ENCODE measurements at regions not wholly inside any gene's neighbourhood (a gene's known extent, or its start where the extent isn't known, plus 50 kb on each side); places are given as distances from the start of the nearest gene placed in this dataset.

DNA sequence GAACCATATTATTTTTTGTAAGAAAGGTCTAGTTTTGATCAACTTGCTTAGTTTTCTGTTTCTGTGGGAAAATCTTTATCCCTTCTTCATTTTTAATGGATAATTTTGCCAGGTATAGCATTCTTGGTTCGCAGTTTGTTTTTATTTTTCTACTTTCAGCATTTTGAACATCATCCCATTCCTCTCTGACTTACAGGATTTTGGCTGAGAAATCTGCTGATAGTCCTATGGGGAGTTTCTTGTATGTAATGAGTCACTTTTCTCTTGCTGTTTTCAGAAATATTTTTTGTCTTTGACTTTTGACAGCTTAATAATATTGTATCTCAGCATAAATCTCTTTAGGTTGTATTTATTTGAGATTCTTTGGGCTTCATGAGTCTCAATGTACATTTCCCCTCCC lies 389.1 kb downstream of the PBX1 start:
- no peak for TF ChIP-seq TAF1 (IDR thresholded peaks at IDR 0.05; ENCODE audit: low read depth, low read length)
- TF ChIP-seq POLR2AphosphoS5 (IDR thresholded peaks at IDR 0.05; ENCODE audit: low read depth, low read length) = no peak
- no peak for TF ChIP-seq POLR2A (IDR thresholded peaks at IDR 0.05; ENCODE audit: low read depth, low read length)
- no peak for TF ChIP-seq SPI1 (IDR thresholded peaks at IDR 0.05; ENCODE audit: low read depth, low read length)
- TF ChIP-seq POU2F2 (IDR thresholded peaks at IDR 0.05; ENCODE audit: low read depth, low read length) = no peak
